IPS DF 6.9 (cell line): ENCODE measurements at regions not wholly inside any gene's neighbourhood (a gene's known extent, or its start where the extent isn't known, plus 50 kb on each side); places are given as distances from the start of the nearest gene placed in this dataset.

ENCODE experiments used
- DNase-seq: peaks from one replicate; pipeline ENCODE4 v3.0.0-alpha.2; 2013; ENCODE audit warnings: low read depth, low spot score
- H3K27ac ChIP-seq: one replicate; pipeline ENCODE4 v1.5.1; 2013; ENCODE audit warnings: low read length, control low read depth
- H3K27me3 ChIP-seq: 2 replicates; pipeline ENCODE4 v1.6.1; 2013; ENCODE audit warnings: mild to moderate bottlenecking, low read length; ENCODE audit not compliant: control insufficient read depth, insufficient read depth
- H3K36me3 ChIP-seq: 2 replicates; pipeline ENCODE4 v1.6.1; 2013; ENCODE audit warnings: low read length; ENCODE audit not compliant: control insufficient read depth, insufficient read depth
- H3K4me1 ChIP-seq: 2 replicates; pipeline ENCODE4 v1.6.1; 2013; ENCODE audit warnings: low read length; ENCODE audit not compliant: control insufficient read depth, insufficient read depth
- H3K4me3 ChIP-seq: 2 replicates; pipeline ENCODE4 v1.5.1; 2013; ENCODE audit warnings: mild to moderate bottlenecking, low read length
- H3K9me3 ChIP-seq: 2 replicates; pipeline ENCODE4 v1.6.1; 2013; ENCODE audit warnings: low read length, inconsistent platforms; ENCODE audit not compliant: control insufficient read depth, insufficient read depth
- WGBS: extraction: QIAGEN DNeasy Blood & Tissue Kit; methylation state at CpG from one replicate; pipeline ENCODE4 v1.1.7; 2013; ENCODE audit warnings: mixed read lengths, missing lambda C conversion rate; ENCODE audit not compliant: insufficient read length, insufficient coverage; 5-methylcytosine and 5-hydroxymethylcytosine counted together

- no CpG with 5 or more reads among the region's 5 CpGs for WGBS
- no peak overlapping the region for H3K4me3 ChIP-seq
- no peak overlapping the region for H3K27ac ChIP-seq
- no peaks in the 10 kb centered on the region for H3K27me3 ChIP-seq
- no peaks in the 10 kb centered on the region for H3K9me3 ChIP-seq
- H3K4me1 ChIP-seq = no peaks in the 10 kb centered on the region
- no peaks in the 10 kb centered on the region for H3K36me3 ChIP-seq
- DNase-seq = no peak
These were observed 410.9 kb downstream of the FOXO1 start for GRCh38 chr13:40255551-40255950.

GRCh38 chr13:40259899-40260298 is 406.5 kb downstream of the FOXO1 start:
- H3K27ac ChIP-seq = no peak overlapping the region
- no peaks in the 10 kb centered on the region for H3K4me1 ChIP-seq
- no peak for DNase-seq
- H3K4me3 ChIP-seq = no peak overlapping the region
- no CpG with 5 or more reads among the region's 1 CpG for WGBS
- H3K9me3 ChIP-seq = no peaks in the 10 kb centered on the region
- no peaks in the 10 kb centered on the region for H3K36me3 ChIP-seq
- H3K27me3 ChIP-seq = no peaks in the 10 kb centered on the region

GRCh38 chr13:40261336-40261735 is 405.1 kb downstream of the FOXO1 start:
- WGBS = no CpG with 5 or more reads among the region's 4 CpGs
- H3K27ac ChIP-seq = no peak overlapping the region

GRCh38 chr13:40261947-40262346 is 404.5 kb downstream of the FOXO1 start:
- H3K4me3 ChIP-seq = no peak overlapping the region
- no peaks in the 10 kb centered on the region for H3K4me1 ChIP-seq
- no peak for DNase-seq
- WGBS = no CpG with 5 or more reads among the region's 2 CpGs
- no peaks in the 10 kb centered on the region for H3K27me3 ChIP-seq
- H3K9me3 ChIP-seq = no peaks in the 10 kb centered on the region
- no peaks in the 10 kb centered on the region for H3K36me3 ChIP-seq
- H3K27ac ChIP-seq = no peak overlapping the region

More at GRCh38 chr13:40261336-40261735, 405.1 kb downstream of the FOXO1 start:
- no peak for DNase-seq
- Histone ChIP-seq H3K4me3 (no peak overlapping the region), H3K36me3 (no peaks in the 10 kb centered on the region), H3K9me3 (no peaks in the 10 kb centered on the region), H3K4me1 (no peaks in the 10 kb centered on the region), H3K27me3 (no peaks in the 10 kb centered on the region)

GRCh38 chr13:40269086-40269485 is 397.4 kb downstream of the FOXO1 start:
- Histone ChIP-seq H3K36me3 (no peaks in the 10 kb centered on the region), H3K27me3 (no peaks in the 10 kb centered on the region), H3K4me3 (no peak overlapping the region), H3K4me1 (peaks cover 7% of the 10 kb centered on the region), H3K27ac (no peak overlapping the region), H3K9me3 (no peaks in the 10 kb centered on the region)
- no CpG with 5 or more reads among the region's 2 CpGs for WGBS
- DNase-seq = no peak

GRCh38 chr13:40270726-40271125 is 395.7 kb downstream of the FOXO1 start:
- WGBS = no CpG with 5 or more reads among the region's 1 CpG
- no peak overlapping the region for H3K4me3 ChIP-seq
- no peaks in the 10 kb centered on the region for H3K9me3 ChIP-seq
- no peaks in the 10 kb centered on the region for H3K27me3 ChIP-seq
- peaks cover 7% of the 10 kb centered on the region for H3K4me1 ChIP-seq
- H3K36me3 ChIP-seq = no peaks in the 10 kb centered on the region
- no peak overlapping the region for H3K27ac ChIP-seq
- DNase-seq = no peak

- no peak overlapping the region for H3K4me3 ChIP-seq
- no peak overlapping the region for H3K27ac ChIP-seq
- no peaks in the 10 kb centered on the region for H3K27me3 ChIP-seq
- H3K36me3 ChIP-seq = no peaks in the 10 kb centered on the region
- no peak for DNase-seq
- peaks cover 7% of the 10 kb centered on the region for H3K4me1 ChIP-seq
- WGBS = no CpG with 5 or more reads among the region's 7 CpGs
- H3K9me3 ChIP-seq = no peaks in the 10 kb centered on the region
These were observed 395.1 kb downstream of the FOXO1 start for GRCh38 chr13:40271271-40271885.

- Histone ChIP-seq H3K4me1 (peaks cover 7% of the 10 kb centered on the region), H3K9me3 (no peaks in the 10 kb centered on the region), H3K27me3 (no peaks in the 10 kb centered on the region), H3K4me3 (no peak overlapping the region), H3K36me3 (no peaks in the 10 kb centered on the region), H3K27ac (no peak overlapping the region)
- WGBS = no CpG with 5 or more reads among the region's 5 CpGs
- DNase-seq = no peak
These were observed 394.3 kb downstream of the FOXO1 start for GRCh38 chr13:40271931-40272775.

- no peaks in the 10 kb centered on the region for H3K9me3 ChIP-seq
- no CpG with 5 or more reads among the region's 4 CpGs for WGBS
- H3K4me1 ChIP-seq = peaks cover 7% of the 10 kb centered on the region
- H3K36me3 ChIP-seq = no peaks in the 10 kb centered on the region
- no peak for DNase-seq
- H3K4me3 ChIP-seq = no peak overlapping the region
- H3K27me3 ChIP-seq = no peaks in the 10 kb centered on the region
- H3K27ac ChIP-seq = no peak overlapping the region
These were observed 393.7 kb downstream of the FOXO1 start for GRCh38 chr13:40272776-40273139.

GRCh38 chr13:40273253-40274025 is 393.0 kb downstream of the FOXO1 start:
- Histone ChIP-seq H3K4me1 (peaks cover 7% of the 10 kb centered on the region), H3K27ac (no peak overlapping the region), H3K4me3 (no peak overlapping the region), H3K9me3 (no peaks in the 10 kb centered on the region), H3K27me3 (no peaks in the 10 kb centered on the region), H3K36me3 (no peaks in the 10 kb centered on the region)
- DNase-seq = no peak
- WGBS = no CpG with 5 or more reads among the region's 11 CpGs
